HG03064 (cell line): ENCODE measurements at regions not wholly inside any gene's neighbourhood (a gene's known extent, or its start where the extent isn't known, plus 50 kb on each side); places are given as distances from the start of the nearest gene placed in this dataset.
"Not testable (repeated sequence)": the region's sequence is repeated elsewhere in the genome, so short reads cannot be mapped to it uniquely, and the experiment has no call there.

Source experiments
- ATAC-seq: cut with Tn5 transposase; IDR thresholded peaks from one replicate; pipeline ENCODE4 v1.9.1; 2021; ENCODE audit warnings: low read depth; ENCODE audit not compliant: unreplicated experiment

- no peak for ATAC-seq
These were observed 55.5 kb upstream of the PIK3C3 start for GRCh38 chr18:41899535-41899934.

- no peak for ATAC-seq
These were observed 61.6 kb upstream of the PIK3C3 start for GRCh38 chr18:41893432-41893831.

GRCh38 chr18:41887100-41887499, 67.9 kb upstream of the PIK3C3 start:
- ATAC-seq = no peak

- ATAC-seq = no peak
These were observed 68.8 kb upstream of the PIK3C3 start for GRCh38 chr18:41886126-41886807.

GRCh38 chr18:41881285-41881684, 73.7 kb upstream of the PIK3C3 start:
- no peak for ATAC-seq

- no peak for ATAC-seq
These were observed 75.8 kb upstream of the PIK3C3 start for GRCh38 chr18:41879256-41879655.

GRCh38 chr18:41875094-41875780, 79.8 kb upstream of the PIK3C3 start:
- ATAC-seq = no peak

- ATAC-seq = no peak
These were observed 81.3 kb upstream of the PIK3C3 start for GRCh38 chr18:41873730-41874129.

- no peak for ATAC-seq
These were observed 82.8 kb upstream of the PIK3C3 start for GRCh38 chr18:41872206-41872605.

- no peak for ATAC-seq
These were observed 83.6 kb upstream of the PIK3C3 start for GRCh38 chr18:41871229-41872000.

GRCh38 chr18:41870817-41871216, 84.2 kb upstream of the PIK3C3 start:
- no peak for ATAC-seq

GRCh38 chr18:41870191-41870590, 84.8 kb upstream of the PIK3C3 start:
- ATAC-seq = no peak

GRCh38 chr18:41865796-41866195, 89.2 kb upstream of the PIK3C3 start:
- not testable (repeated sequence) for ATAC-seq

- no peak for ATAC-seq
These were observed 90.8 kb upstream of the PIK3C3 start for GRCh38 chr18:41864216-41864615.

- ATAC-seq = no peak
These were observed 92.1 kb upstream of the PIK3C3 start for GRCh38 chr18:41862921-41863320.

- no peak for ATAC-seq
These were observed 94.0 kb upstream of the PIK3C3 start for GRCh38 chr18:41860987-41861386.

GRCh38 chr18:41858761-41859555, 96.1 kb upstream of the PIK3C3 start:
- no peak for ATAC-seq

GRCh38 chr18:41853280-41853679, 101.8 kb upstream of the PIK3C3 start:
- ATAC-seq = no peak

- ATAC-seq = no peak
These were observed 104.3 kb upstream of the PIK3C3 start for GRCh38 chr18:41850781-41851180.

GRCh38 chr18:41849632-41850031, 105.4 kb upstream of the PIK3C3 start:
- no peak for ATAC-seq

- no peak for ATAC-seq
These were observed 109.5 kb upstream of the PIK3C3 start for GRCh38 chr18:41845563-41845962.
